Uterus (tissue), 2 donors: ENCODE measurements at regions not wholly inside any gene's neighbourhood (a gene's known extent, or its start where the extent isn't known, plus 50 kb on each side); places are given as distances from the start of the nearest gene placed in this dataset.

Source experiments
- POLR2A ChIP-seq, 2 donors: fragments of 450-650 bp; IDR thresholded peaks; one replicate each; pipeline ENCODE4 v1.6.1; 2016; ENCODE audit warnings: antibody characterized with exemption in 2 of 2, mild to moderate bottlenecking in 1 of 2, moderate library complexity in 1 of 2
- TF ChIP-seq, protein P1 (sequence below), 4 experiments: fragments of 200-600 bp in 2 of 4; fragments of 450-650 bp in 2 of 4; sonication (generic) in 2 of 4; IDR thresholded peaks; one replicate each; pipeline ENCODE4 v1.5.1; 2016 to 2019; ENCODE audit warnings: antibody characterized with exemption in 4 of 4, mild to moderate bottlenecking in 2 of 4, moderate library complexity in 1 of 4

DNA sequence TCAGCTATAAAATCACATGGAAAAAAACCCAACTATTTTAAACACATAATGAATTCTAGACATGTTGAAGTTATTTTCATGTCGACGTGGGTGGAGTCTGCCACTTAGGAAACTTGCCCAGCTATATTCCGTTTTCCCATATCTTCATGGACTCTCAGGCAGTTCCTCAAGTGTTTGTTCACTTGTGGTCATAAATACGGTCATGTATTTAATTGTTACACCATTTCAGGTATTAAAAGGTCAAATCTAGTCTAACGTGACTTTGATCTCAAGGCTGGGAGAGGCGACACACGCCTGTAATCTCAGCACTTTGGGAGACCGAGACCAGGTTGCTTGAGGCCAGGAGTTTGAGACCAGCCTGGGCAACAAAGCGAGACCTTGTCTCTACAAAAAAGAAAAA, 346.9 kb downstream of the PBX1 start:
- TF ChIP-seq POLR2A (IDR thresholded peaks at IDR 0.05), result no peak
- TF ChIP-seq, protein P1, sequence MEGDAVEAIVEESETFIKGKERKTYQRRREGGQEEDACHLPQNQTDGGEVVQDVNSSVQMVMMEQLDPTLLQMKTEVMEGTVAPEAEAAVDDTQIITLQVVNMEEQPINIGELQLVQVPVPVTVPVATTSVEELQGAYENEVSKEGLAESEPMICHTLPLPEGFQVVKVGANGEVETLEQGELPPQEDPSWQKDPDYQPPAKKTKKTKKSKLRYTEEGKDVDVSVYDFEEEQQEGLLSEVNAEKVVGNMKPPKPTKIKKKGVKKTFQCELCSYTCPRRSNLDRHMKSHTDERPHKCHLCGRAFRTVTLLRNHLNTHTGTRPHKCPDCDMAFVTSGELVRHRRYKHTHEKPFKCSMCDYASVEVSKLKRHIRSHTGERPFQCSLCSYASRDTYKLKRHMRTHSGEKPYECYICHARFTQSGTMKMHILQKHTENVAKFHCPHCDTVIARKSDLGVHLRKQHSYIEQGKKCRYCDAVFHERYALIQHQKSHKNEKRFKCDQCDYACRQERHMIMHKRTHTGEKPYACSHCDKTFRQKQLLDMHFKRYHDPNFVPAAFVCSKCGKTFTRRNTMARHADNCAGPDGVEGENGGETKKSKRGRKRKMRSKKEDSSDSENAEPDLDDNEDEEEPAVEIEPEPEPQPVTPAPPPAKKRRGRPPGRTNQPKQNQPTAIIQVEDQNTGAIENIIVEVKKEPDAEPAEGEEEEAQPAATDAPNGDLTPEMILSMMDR (IDR thresholded peaks at IDR 0.05), result no peak
